ENCODE measurements at regions not wholly inside any gene's neighbourhood (a gene's known extent, or its start where the extent isn't known, plus 50 kb on each side); places are given as distances from the start of the nearest gene placed in this dataset.
"Not testable (repeated sequence)": the region's sequence is repeated elsewhere in the genome, so short reads cannot be mapped to it uniquely, and the experiment has no call there.

DNA sequence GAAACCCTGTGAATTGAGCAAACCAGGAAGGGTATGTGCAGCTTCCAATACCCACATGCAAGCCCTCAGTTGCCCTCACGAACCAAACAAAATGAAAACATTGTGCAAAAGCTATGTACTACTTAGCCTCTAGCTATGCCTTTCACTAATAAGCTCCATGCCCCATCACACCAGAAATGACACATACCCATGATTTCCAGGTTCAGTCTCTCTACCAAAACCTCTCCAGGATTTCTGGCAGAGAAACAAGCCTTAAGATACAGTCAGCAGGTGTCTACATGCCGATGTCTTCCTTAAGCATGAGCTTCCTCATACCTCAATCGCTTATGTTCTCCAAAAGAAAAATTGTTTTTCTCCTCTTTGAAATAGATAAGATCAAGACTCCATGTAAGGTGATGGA, 527.8 kb upstream of the AUTS2 start:
- no peak for TF ChIP-seq POLR2A (IDR thresholded peaks at IDR 0.05)
- TF ChIP-seq POLR2AphosphoS5 (IDR thresholded peaks at IDR 0.05) = no peak
- no peak for TF ChIP-seq EP300 (IDR thresholded peaks at IDR 0.05)
- TF ChIP-seq, protein P1, sequence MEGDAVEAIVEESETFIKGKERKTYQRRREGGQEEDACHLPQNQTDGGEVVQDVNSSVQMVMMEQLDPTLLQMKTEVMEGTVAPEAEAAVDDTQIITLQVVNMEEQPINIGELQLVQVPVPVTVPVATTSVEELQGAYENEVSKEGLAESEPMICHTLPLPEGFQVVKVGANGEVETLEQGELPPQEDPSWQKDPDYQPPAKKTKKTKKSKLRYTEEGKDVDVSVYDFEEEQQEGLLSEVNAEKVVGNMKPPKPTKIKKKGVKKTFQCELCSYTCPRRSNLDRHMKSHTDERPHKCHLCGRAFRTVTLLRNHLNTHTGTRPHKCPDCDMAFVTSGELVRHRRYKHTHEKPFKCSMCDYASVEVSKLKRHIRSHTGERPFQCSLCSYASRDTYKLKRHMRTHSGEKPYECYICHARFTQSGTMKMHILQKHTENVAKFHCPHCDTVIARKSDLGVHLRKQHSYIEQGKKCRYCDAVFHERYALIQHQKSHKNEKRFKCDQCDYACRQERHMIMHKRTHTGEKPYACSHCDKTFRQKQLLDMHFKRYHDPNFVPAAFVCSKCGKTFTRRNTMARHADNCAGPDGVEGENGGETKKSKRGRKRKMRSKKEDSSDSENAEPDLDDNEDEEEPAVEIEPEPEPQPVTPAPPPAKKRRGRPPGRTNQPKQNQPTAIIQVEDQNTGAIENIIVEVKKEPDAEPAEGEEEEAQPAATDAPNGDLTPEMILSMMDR (IDR thresholded peaks at IDR 0.05) = no peak
- no peaks in the 10 kb centered on the region for H3K4me1 ChIP-seq
- 82 to 92% methylated on average over 3 of the region's 3 CpGs for WGBS, 2 donors
- no peaks in the 10 kb centered on the region for H3K36me3 ChIP-seq
- H3K27me3 ChIP-seq = no peaks in the 10 kb centered on the region
- no peak overlapping the region for H3K27ac ChIP-seq
- intact Hi-C loops (cut with DNase I) = no loop called here
- DNase-seq = no peak
- no peak overlapping the region for H3K4me3 ChIP-seq
- H3K9me3 ChIP-seq = peaks cover 0 to 7% (median 1%) of the 10 kb centered on the region in 4 donors

- H3K36me3 ChIP-seq = no peaks in the 10 kb centered on the region
- no peaks in the 10 kb centered on the region for H3K27me3 ChIP-seq
- TF ChIP-seq, protein P1 (IDR thresholded peaks at IDR 0.05) = no peak
- TF ChIP-seq POLR2A (IDR thresholded peaks at IDR 0.05) (no peak), POLR2AphosphoS5 (IDR thresholded peaks at IDR 0.05) (no peak), EP300 (IDR thresholded peaks at IDR 0.05) (no peak)
- peaks cover 0 to 15% (median 11%) of the 10 kb centered on the region in 4 donors for H3K4me1 ChIP-seq
- no peak overlapping the region for H3K4me3 ChIP-seq
- 89 to 90% methylated on average over 4 of the region's 4 CpGs for WGBS, 2 donors
- DNase-seq = no peak
- H3K27ac ChIP-seq = no peak overlapping the region
- intact Hi-C loops (cut with DNase I) = no loop called here
- H3K9me3 ChIP-seq = peaks cover 0 to 7% (median 0%) of the 10 kb centered on the region in 4 donors
These were observed 521.7 kb upstream of the AUTS2 start for GRCh38 chr7:69076566-69076965.

DNA sequence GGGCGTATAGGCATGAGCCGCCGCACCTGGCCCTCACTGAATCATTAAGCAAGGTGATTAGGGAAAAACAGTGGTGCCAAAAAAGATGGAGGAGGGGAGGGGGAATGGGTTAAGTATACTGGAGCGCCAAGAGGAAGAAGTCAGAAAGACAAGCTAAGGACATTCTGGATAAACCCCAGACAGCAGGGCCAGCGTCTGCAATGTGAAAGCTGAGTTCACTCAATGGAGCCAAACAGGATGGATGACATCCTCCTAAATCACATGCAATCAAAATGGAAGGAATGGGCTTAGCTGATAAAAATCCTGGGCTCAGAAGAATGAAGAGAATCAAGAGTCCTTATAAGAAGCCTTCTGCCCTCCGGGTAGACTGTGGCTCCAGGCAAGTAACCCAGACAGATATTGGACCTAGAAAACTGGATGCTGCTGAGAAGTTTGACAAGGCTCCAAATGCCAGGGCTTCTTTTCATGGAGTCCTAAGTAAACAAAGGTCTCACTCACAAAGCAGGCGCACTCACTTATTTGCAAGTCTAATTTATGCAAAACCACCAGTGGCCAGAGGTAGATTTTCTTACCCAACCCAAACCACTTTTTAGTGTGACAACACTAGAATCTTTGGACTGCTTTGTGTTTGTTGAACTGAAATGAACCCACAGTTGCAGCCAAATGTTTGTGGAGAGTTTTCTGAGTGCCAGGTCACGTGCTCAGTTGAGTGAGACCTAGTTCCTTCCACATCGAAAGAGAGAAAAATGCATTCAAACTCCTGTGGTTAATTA, 519.1 kb upstream of the AUTS2 start:
- peaks cover 0 to 15% (median 11%) of the 10 kb centered on the region in 4 donors for H3K4me1 ChIP-seq
- DNase-seq = no peak
- H3K36me3 ChIP-seq = no peaks in the 10 kb centered on the region
- no peaks in the 10 kb centered on the region for H3K9me3 ChIP-seq
- no peak overlapping the region for H3K4me3 ChIP-seq
- H3K27ac ChIP-seq = no peak overlapping the region
- H3K27me3 ChIP-seq = no peaks in the 10 kb centered on the region
- intact Hi-C loops (cut with DNase I) = no loop called here
- whole genome bisulfite sequencing, 2 donors = 74 to 81% methylated on average over 9 of the region's 9 CpGs
- TF ChIP-seq EP300 (IDR thresholded peaks at IDR 0.05) = no peak
- TF ChIP-seq POLR2AphosphoS5 (IDR thresholded peaks at IDR 0.05) = no peak
- TF ChIP-seq POLR2A (IDR thresholded peaks at IDR 0.05) = no peak
- TF ChIP-seq, protein P1 (IDR thresholded peaks at IDR 0.05) = no peak

DNA sequence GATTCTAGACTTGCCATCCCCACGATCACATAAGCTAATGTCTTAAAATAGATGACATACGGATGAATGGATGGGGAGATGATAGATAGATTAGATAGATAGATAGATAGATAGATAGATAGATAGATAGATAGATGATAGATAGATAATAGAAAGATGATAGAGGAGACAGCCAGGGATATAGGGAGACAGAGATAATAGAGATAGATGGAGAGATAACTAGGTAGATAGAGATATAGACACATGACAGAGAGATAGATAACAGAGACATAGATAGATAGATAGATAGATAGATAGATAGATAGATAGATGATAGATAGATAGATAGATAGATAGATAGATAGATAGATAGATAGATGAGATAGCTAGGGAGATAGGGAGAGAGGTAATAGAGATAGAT, 511.0 kb upstream of the AUTS2 start:
- intact Hi-C loops (cut with DNase I); H3K4me1 ChIP-seq; H3K9me3 ChIP-seq; DNase-seq; H3K27me3 ChIP-seq; H3K36me3 ChIP-seq; H3K27ac ChIP-seq; H3K4me3 ChIP-seq: not testable (repeated sequence)
- WGBS, 2 donors = 94 to 96% methylated on average over 2 of the region's 2 CpGs

GRCh38 chr7:69088185-69088584, 510.1 kb upstream of the AUTS2 start:
- no peak for DNase-seq
- Histone ChIP-seq H3K27me3 (no peaks in the 10 kb centered on the region), H3K4me1 (no peaks in the 10 kb centered on the region), H3K9me3 (peaks cover 0 to 3% (median under 1%) of the 10 kb centered on the region in 4 donors), H3K4me3 (no peak overlapping the region), H3K27ac (no peak overlapping the region), H3K36me3 (no peaks in the 10 kb centered on the region)
- intact Hi-C loops (cut with DNase I) = no loop called here
- TF ChIP-seq POLR2AphosphoS5 (IDR thresholded peaks at IDR 0.05) = no peak
- TF ChIP-seq, protein P1 (IDR thresholded peaks at IDR 0.05) = no peak
- TF ChIP-seq EP300 (IDR thresholded peaks at IDR 0.05) = no peak
- no peak for TF ChIP-seq POLR2A (IDR thresholded peaks at IDR 0.05)
